Sigmoid colon (tissue), 6 donors: ENCODE measurements at regions not wholly inside any gene's neighbourhood (a gene's known extent, or its start where the extent isn't known, plus 50 kb on each side); places are given as distances from the start of the nearest gene placed in this dataset.

Experiments
- DNase-seq: peaks from one replicate; pipeline ENCODE4 v3.0.0-alpha.2; 2019
- H3K27ac ChIP-seq, 4 donors: fragments of 200-600 bp; sonication (generic); one replicate each; pipeline ENCODE4 v1.5.1; 2016 to 2019; ENCODE audit warnings: mild to moderate bottlenecking in 1 of 4
- H3K27me3 ChIP-seq, 3 donors: fragments of 200-600 bp; sonication (generic); one replicate each; pipeline ENCODE4 v1.5.1; 2019; ENCODE audit warnings: mild to moderate bottlenecking in 1 of 3
- H3K36me3 ChIP-seq, 4 donors: fragments of 200-600 bp; sonication (generic); one replicate each; pipeline ENCODE4 v1.5.1; 2016 to 2019
- H3K4me1 ChIP-seq, 4 donors: fragments of 200-600 bp; sonication (generic); one replicate each; pipeline ENCODE4 v1.5.1; 2017 to 2019
- H3K4me3 ChIP-seq, 4 donors: fragments of 200-600 bp; sonication (generic); one replicate each; pipeline ENCODE4 v1.5.1; 2017 to 2019; ENCODE audit warnings: mild to moderate bottlenecking in 2 of 4, moderate library complexity in 1 of 4
- H3K9me3 ChIP-seq, 4 donors: fragments of 200-600 bp in 3 of 4; sonication (generic) in 3 of 4; one replicate each; pipeline versions ENCODE4 v1.5.1 to v1.6.1; 2013 to 2019
- CTCF ChIP-seq, 4 experiments: fragments of 450-650 bp in 3 of 4; fragments of 200-600 bp in 1 of 4; IDR thresholded peaks; one replicate each; pipeline ENCODE4 v1.5.1; 2016 to 2019; ENCODE audit warnings: antibody characterized with exemption in 4 of 4, mild to moderate bottlenecking in 3 of 4, moderate library complexity in 2 of 4
- EP300 ChIP-seq, 4 donors: sonication (generic); formaldehyde crosslinking; IDR thresholded peaks; one replicate each; pipeline ENCODE4 v1.6.1; 2017; ENCODE audit warnings: antibody characterized with exemption in 4 of 4
- POLR2A ChIP-seq, 2 donors: fragments of 450-650 bp; IDR thresholded peaks; one replicate each; pipeline ENCODE4 v1.6.1; 2016; ENCODE audit warnings: antibody characterized with exemption in 2 of 2, mild to moderate bottlenecking in 2 of 2, moderate library complexity in 2 of 2
- POLR2AphosphoS5 ChIP-seq, 4 donors: sonication (generic); formaldehyde crosslinking; IDR thresholded peaks; one replicate each; pipeline ENCODE4 v1.6.1; 2017; ENCODE audit warnings: antibody characterized with exemption in 4 of 4
- WGBS, 2 donors: extraction: QIAGEN DNeasy Blood & Tissue Kit; methylation state at CpG; one replicate each; pipeline ENCODE4 v1.1.7; 2013; 5-methylcytosine and 5-hydroxymethylcytosine counted together
- intact Hi-C: fragments of 100-400 bp; cut with DNase I; formaldehyde crosslinking; loops from one replicate; pipeline ENCODE4 v1.15.1; 2023
- donor health status: healthy with polysubstance abuse.
- donor health status: healthy.

GRCh38 chr11:24091594-24091993 is 405.3 kb upstream of the LUZP2 start:
- H3K4me3 ChIP-seq = no peak overlapping the region
- no peak for DNase-seq
- H3K27me3 ChIP-seq = no peaks in the 10 kb centered on the region
- 18 to 71% methylated on average over 2 of the region's 2 CpGs for WGBS, 2 donors
- intact Hi-C loops = no loop called here
- H3K4me1 ChIP-seq = peaks cover 0 to 6% (median 4%) of the 10 kb centered on the region in 4 donors
- no peaks in the 10 kb centered on the region for H3K9me3 ChIP-seq
- no peak for TF ChIP-seq EP300 (IDR thresholded peaks at IDR 0.05)
- no peak for TF ChIP-seq CTCF (IDR thresholded peaks at IDR 0.05)
- no peak overlapping the region for H3K27ac ChIP-seq
- H3K36me3 ChIP-seq = no peaks in the 10 kb centered on the region

DNA sequence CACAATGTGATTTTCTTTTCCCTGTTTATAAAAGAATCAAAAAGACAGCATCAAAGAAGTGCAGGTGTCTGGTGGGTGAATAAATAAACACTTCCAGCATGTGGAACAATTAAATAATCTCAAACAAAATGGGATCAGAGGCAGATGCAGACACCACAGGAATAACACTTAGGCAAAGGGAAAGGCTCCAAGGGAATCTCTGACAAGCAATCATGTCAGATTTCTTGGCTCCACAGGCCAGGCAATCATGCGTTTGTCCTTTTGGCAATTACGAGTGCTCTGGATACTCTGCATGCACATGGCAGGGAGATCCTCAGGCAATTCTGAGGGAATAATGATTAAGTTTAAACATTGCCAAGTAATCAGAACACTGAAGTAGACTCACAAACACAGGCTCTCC is 403.5 kb upstream of the LUZP2 start:
- DNase-seq = no peak
- Histone ChIP-seq H3K27me3 (no peaks in the 10 kb centered on the region), H3K36me3 (no peaks in the 10 kb centered on the region), H3K4me3 (no peak overlapping the region), H3K4me1 (peaks cover 0 to 6% (median 4%) of the 10 kb centered on the region in 4 donors), H3K9me3 (no peaks in the 10 kb centered on the region), H3K27ac (no peak overlapping the region)
- TF ChIP-seq EP300 (IDR thresholded peaks at IDR 0.05) = no peak
- TF ChIP-seq POLR2AphosphoS5 (IDR thresholded peaks at IDR 0.05) = no peak
- no peak for TF ChIP-seq CTCF (IDR thresholded peaks at IDR 0.05)
- TF ChIP-seq POLR2A (IDR thresholded peaks at IDR 0.05) = no peak
- intact Hi-C loops = no loop called here
- WGBS, 2 donors = 44 to 76% methylated on average over 2 of the region's 2 CpGs

GRCh38 chr11:24108609-24109008 is 388.2 kb upstream of the LUZP2 start:
- Histone ChIP-seq H3K4me1 (no peaks in the 10 kb centered on the region), H3K4me3 (no peak overlapping the region), H3K9me3 (peaks cover 6 to 12% (median 8%) of the 10 kb centered on the region in 4 donors), H3K27me3 (no peaks in the 10 kb centered on the region), H3K36me3 (no peaks in the 10 kb centered on the region), H3K27ac (no peak overlapping the region)
- no peak for DNase-seq
- WGBS, 2 donors = 91 to 94% methylated on average over 3 of the region's 3 CpGs
- intact Hi-C loops = no loop called here
- TF ChIP-seq CTCF (IDR thresholded peaks at IDR 0.05) (no peak), POLR2A (IDR thresholded peaks at IDR 0.05) (no peak), EP300 (IDR thresholded peaks at IDR 0.05) (no peak), POLR2AphosphoS5 (IDR thresholded peaks at IDR 0.05) (no peak)

GRCh38 chr11:24122291-24122690 is 374.6 kb upstream of the LUZP2 start:
- Histone ChIP-seq H3K4me3 (no peak overlapping the region), H3K27ac (no peak overlapping the region), H3K36me3 (no peaks in the 10 kb centered on the region), H3K9me3 (no peaks in the 10 kb centered on the region), H3K27me3 (no peaks in the 10 kb centered on the region), H3K4me1 (no peaks in the 10 kb centered on the region)
- no peak for DNase-seq
- TF ChIP-seq CTCF (IDR thresholded peaks at IDR 0.05) (no peak), POLR2A (IDR thresholded peaks at IDR 0.05) (no peak), POLR2AphosphoS5 (IDR thresholded peaks at IDR 0.05) (no peak), EP300 (IDR thresholded peaks at IDR 0.05) (no peak)
- 71 to 81% methylated on average over 3 of the region's 3 CpGs for WGBS, 2 donors
- intact Hi-C loops = no loop called here

GRCh38 chr11:24124876-24125275 is 372.0 kb upstream of the LUZP2 start:
- TF ChIP-seq EP300 (IDR thresholded peaks at IDR 0.05) (no peak), POLR2AphosphoS5 (IDR thresholded peaks at IDR 0.05) (no peak)
- WGBS, 2 donors = 80 to 85% methylated on average over 4 of the region's 4 CpGs
- intact Hi-C loops = no loop called here

More at GRCh38 chr11:24124876-24125275, 372.0 kb upstream of the LUZP2 start:
- Histone ChIP-seq H3K36me3 (no peaks in the 10 kb centered on the region), H3K27me3 (no peaks in the 10 kb centered on the region), H3K4me3 (no peak overlapping the region), H3K9me3 (no peaks in the 10 kb centered on the region), H3K4me1 (no peaks in the 10 kb centered on the region), H3K27ac (no peak overlapping the region)
- no peak for DNase-seq
